Vagina (tissue), 2 donors: ENCODE measurements at regions not wholly inside any gene's neighbourhood (a gene's known extent, or its start where the extent isn't known, plus 50 kb on each side); places are given as distances from the start of the nearest gene placed in this dataset.

Experiments used
- DNase-seq, 2 donors: peaks; one replicate each; pipeline ENCODE4 v3.0.0-alpha.2; 2017; ENCODE audit errors: extremely low spot score in 2 of 2
- H3K27ac ChIP-seq: fragments of 200-600 bp; sonication (generic); one replicate; pipeline ENCODE4 v1.5.1; 2019
- H3K27me3 ChIP-seq: fragments of 200-600 bp; sonication (generic); one replicate; pipeline ENCODE4 v1.5.1; 2019
- H3K36me3 ChIP-seq, 2 donors: fragments of 200-600 bp; sonication (generic); one replicate each; pipeline ENCODE4 v1.5.1; 2017 to 2019
- H3K4me1 ChIP-seq: fragments of 200-600 bp; sonication (generic); one replicate; pipeline ENCODE4 v1.5.1; 2019
- H3K4me3 ChIP-seq, 2 donors: fragments of 200-600 bp; sonication (generic); 1 replicate in 1 of 2; 2 replicates in 1 of 2; pipeline ENCODE4 v1.5.1; 2016 to 2019
- H3K9me3 ChIP-seq: fragments of 200-600 bp; sonication (generic); one replicate; pipeline ENCODE4 v1.5.1; 2019
- CTCF ChIP-seq, 3 experiments: fragments of 450-650 bp in 2 of 3; fragments of 200-600 bp in 1 of 3; sonication (generic) in 1 of 3; IDR thresholded peaks; one replicate each; pipeline ENCODE4 v1.5.1; 2017 to 2019; ENCODE audit warnings: antibody characterized with exemption in 3 of 3, mild to moderate bottlenecking in 2 of 3, moderate library complexity in 2 of 3
- POLR2A ChIP-seq, 2 donors: fragments of 450-650 bp; IDR thresholded peaks; one replicate each; pipeline ENCODE4 v1.6.1; 2017; ENCODE audit warnings: antibody characterized with exemption in 2 of 2, mild to moderate bottlenecking in 2 of 2, moderate library complexity in 2 of 2
- POLR2AphosphoS5 ChIP-seq, 2 donors: sonication (generic); formaldehyde crosslinking; IDR thresholded peaks; one replicate each; pipeline ENCODE4 v1.9.0; 2017; ENCODE audit warnings: antibody characterized with exemption in 2 of 2, mild to moderate bottlenecking in 2 of 2, low read depth in 1 of 2; ENCODE audit not compliant: insufficient read depth in 1 of 2
- intact Hi-C: fragments of 100-400 bp; cut with DNase I; formaldehyde crosslinking; loops from one replicate; pipeline ENCODE4 v1.15.1; 2023

GRCh38 chr1:82562448-82562847 lies 761.7 kb downstream of the ADGRL2 start:
- Histone ChIP-seq H3K4me3 (no peak overlapping the region), H3K36me3 (no peaks in the 10 kb centered on the region), H3K9me3 (no peaks in the 10 kb centered on the region), H3K4me1 (peaks cover 13% of the 10 kb centered on the region), H3K27me3 (no peaks in the 10 kb centered on the region), H3K27ac (no peak overlapping the region)
- no peak for DNase-seq
- intact Hi-C loops, result no loop called here
- TF ChIP-seq POLR2A (IDR thresholded peaks at IDR 0.05) (no peak), POLR2AphosphoS5 (IDR thresholded peaks at IDR 0.05; ENCODE audit: insufficient read depth in 1 of 2, low read depth in 1 of 2) (no peak), CTCF (IDR thresholded peaks at IDR 0.05) (no peak)

- Histone ChIP-seq H3K4me3 (no peak overlapping the region), H3K9me3 (no peaks in the 10 kb centered on the region), H3K27me3 (no peaks in the 10 kb centered on the region), H3K27ac (no peak overlapping the region), H3K4me1 (peaks cover 13% of the 10 kb centered on the region), H3K36me3 (no peaks in the 10 kb centered on the region)
- no peak for DNase-seq
- TF ChIP-seq POLR2A (IDR thresholded peaks at IDR 0.05) (no peak), POLR2AphosphoS5 (IDR thresholded peaks at IDR 0.05; ENCODE audit: insufficient read depth in 1 of 2, low read depth in 1 of 2) (no peak), CTCF (IDR thresholded peaks at IDR 0.05) (no peak)
- intact Hi-C loops, result no loop called here
Measured at GRCh38 chr1:82560566-82560965, 759.8 kb downstream of the ADGRL2 start.

GRCh38 chr1:82555501-82555900 lies 754.8 kb downstream of the ADGRL2 start:
- no peak for DNase-seq
- Histone ChIP-seq H3K27ac (no peak overlapping the region), H3K4me1 (no peaks in the 10 kb centered on the region), H3K36me3 (no peaks in the 10 kb centered on the region), H3K4me3 (no peak overlapping the region), H3K27me3 (no peaks in the 10 kb centered on the region), H3K9me3 (no peaks in the 10 kb centered on the region)
- intact Hi-C loops, result no loop called here
- TF ChIP-seq CTCF (IDR thresholded peaks at IDR 0.05) (no peak), POLR2AphosphoS5 (IDR thresholded peaks at IDR 0.05; ENCODE audit: insufficient read depth in 1 of 2, low read depth in 1 of 2) (no peak), POLR2A (IDR thresholded peaks at IDR 0.05) (no peak)

- Histone ChIP-seq H3K36me3 (no peaks in the 10 kb centered on the region), H3K27ac (no peak overlapping the region), H3K9me3 (no peaks in the 10 kb centered on the region), H3K4me3 (no peak overlapping the region), H3K4me1 (no peaks in the 10 kb centered on the region), H3K27me3 (no peaks in the 10 kb centered on the region)
- intact Hi-C loops, result no loop called here
- TF ChIP-seq POLR2A (IDR thresholded peaks at IDR 0.05) (no peak), CTCF (IDR thresholded peaks at IDR 0.05) (no peak), POLR2AphosphoS5 (IDR thresholded peaks at IDR 0.05; ENCODE audit: insufficient read depth in 1 of 2, low read depth in 1 of 2) (no peak)
- DNase-seq, result no peak
Measured at GRCh38 chr1:82549841-82550240, 749.1 kb downstream of the ADGRL2 start.

GRCh38 chr1:82542766-82543165 lies 742.0 kb downstream of the ADGRL2 start:
- TF ChIP-seq POLR2AphosphoS5 (IDR thresholded peaks at IDR 0.05; ENCODE audit: insufficient read depth in 1 of 2, low read depth in 1 of 2) (no peak), CTCF (IDR thresholded peaks at IDR 0.05) (no peak), POLR2A (IDR thresholded peaks at IDR 0.05) (no peak)
- Histone ChIP-seq H3K36me3 (no peaks in the 10 kb centered on the region), H3K4me1 (no peaks in the 10 kb centered on the region), H3K4me3 (no peak overlapping the region), H3K9me3 (no peaks in the 10 kb centered on the region), H3K27ac (no peak overlapping the region), H3K27me3 (no peaks in the 10 kb centered on the region)
- no peak for DNase-seq
- intact Hi-C loops, result no loop called here
